ENCODE measurements at regions not wholly inside any gene's neighbourhood (a gene's known extent, or its start where the extent isn't known, plus 50 kb on each side); places are given as distances from the start of the nearest gene placed in this dataset.

DNA sequence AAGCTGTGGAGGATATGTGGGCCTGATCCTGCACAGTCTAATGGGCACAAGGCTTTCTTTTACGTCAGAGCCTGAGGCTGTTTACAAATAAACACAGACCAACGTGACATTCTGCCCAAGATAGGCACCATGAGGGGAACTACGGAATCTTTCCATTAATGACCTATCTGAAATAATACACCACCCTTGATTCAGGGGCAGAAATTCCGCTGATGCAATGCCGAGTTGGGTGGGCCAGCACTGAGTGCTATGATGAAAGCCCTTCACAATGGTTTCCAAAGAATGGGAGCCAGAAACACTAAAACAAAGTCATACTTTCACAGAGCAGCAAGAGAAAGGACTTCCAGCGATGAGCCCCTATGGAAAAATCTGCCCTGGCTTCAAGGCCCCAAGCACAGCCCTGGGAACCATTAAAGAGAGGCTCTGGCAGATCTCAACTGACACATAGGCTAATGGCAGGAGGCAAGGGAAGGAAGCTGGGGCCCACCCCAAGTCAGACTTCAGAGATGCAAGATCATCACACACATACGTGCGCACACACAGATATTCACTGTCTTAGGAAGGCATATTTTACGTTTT is 72.2 kb upstream of the DLX6 start:
- 45% methylated on average over 9 of the region's 9 CpGs for WGBS (ENCODE audit: low lambda C conversion rate)
- no peak for ATAC-seq
- Histone ChIP-seq H3K9ac (ENCODE audit: insufficient read depth, low read depth, low read length) (no peak overlapping the region), H3K79me2 (ENCODE audit: insufficient read depth, low read length) (no peaks in the 10 kb centered on the region), H3K36me3 (replicated peaks in 1 of 2; ENCODE audit: control insufficient read depth in 1 of 2, insufficient read depth in 2 of 2, low read length in 2 of 2) (no peaks in the 10 kb centered on the region), H4K20me1 (ENCODE audit: insufficient read depth, low read length) (no peaks in the 10 kb centered on the region), H3K27me3 (ENCODE audit: control insufficient read depth in 1 of 2, insufficient read depth in 2 of 2, low read length in 2 of 2) (peaks cover 0 to 1% of the 10 kb centered on the region in 2 experiments; a peak in 2 of 5 replicates), H2AFZ (ENCODE audit: low read length) (no peak overlapping the region), H3K9me3 (ENCODE audit: low read length) (no peaks in the 10 kb centered on the region), H3K4me2 (ENCODE audit: low read depth, low read length) (peak overlapping the region; percentile 32), H3K27ac (ENCODE audit: extremely low read length, insufficient read depth, low read length) (no peak overlapping the region), H3K4me1 (ENCODE audit: insufficient read depth, low read length) (no peaks in the 10 kb centered on the region), H3K4me3 (replicated peaks in 1 of 3; ENCODE audit: insufficient read depth in 1 of 3, low read depth in 2 of 3, low read length in 3 of 3) (no peak overlapping the region)
- in situ Hi-C loops (cut with HindIII; ENCODE audit: extremely low pct_ligation_motif_present, low pct_unique_long_range_greater_than_20kb) (no loop called here), intact Hi-C loops (cut with micrococcal nuclease; ENCODE audit: unreplicated experiment) (no loop called here)
- CTCF ChIA-PET (ENCODE audit: low intra/inter-chr PET ratio, low total read pairs) = no interaction called here
- POLR2A ChIA-PET = no interaction called here
- BruUV-seq (replicated peaks) = no TSS peak
- FAIRE-seq = no peak
- DNase-seq (ENCODE audit: low spot score) = no peak
- TF ChIP-seq SYNCRIP (IDR thresholded peaks at IDR 0.05; ENCODE audit: insufficient read depth, low read depth, low read length) (no peak), SIN3A (IDR thresholded peaks at IDR 0.05; ENCODE audit: borderline replicate concordance, low read depth, low read length) (no peak), TAF15 (IDR thresholded peaks at IDR 0.05; ENCODE audit: low read depth, low read length, poor library complexity, severe bottlenecking) (no peak), ATM (IDR thresholded peaks at IDR 0.05; ENCODE audit: borderline replicate concordance) (no peak), GABPB1 (CRISPR knock-in tag; IDR thresholded peaks at IDR 0.05) (no peak), HMGA1 (CRISPR knock-in tag; conservative IDR thresholded peaks at IDR 0.05) (no peak), HNRNPUL1 (IDR thresholded peaks at IDR 0.05; ENCODE audit: low read depth, low read length) (no peak), NONO (IDR thresholded peaks at IDR 0.05) (no peak), NONO (CRISPR knock-in tag; conservative IDR thresholded peaks at IDR 0.05) (no peak), ZNF737 (CRISPR knock-in tag; IDR thresholded peaks at IDR 0.05; ENCODE audit: borderline replicate concordance) (no peak), TBP (CRISPR knock-in tag; IDR thresholded peaks at IDR 0.05) (no peak), ZSCAN21 (CRISPR knock-in tag; IDR thresholded peaks at IDR 0.05; ENCODE audit: borderline replicate concordance) (no peak), TRIM24 (CRISPR knock-in tag; IDR thresholded peaks at IDR 0.05) (no peak), CEBPG (CRISPR knock-in tag; IDR thresholded peaks at IDR 0.05) (no peak), RFXANK (CRISPR knock-in tag; IDR thresholded peaks at IDR 0.05) (no peak), HOXA7 (CRISPR knock-in tag; IDR thresholded peaks at IDR 0.05) (no peak), ZNF17 (CRISPR knock-in tag; IDR thresholded peaks at IDR 0.05) (no peak), NCOA1 (CRISPR knock-in tag; IDR thresholded peaks at IDR 0.05) (no peak)
- TF ChIP-seq, protein P1, sequence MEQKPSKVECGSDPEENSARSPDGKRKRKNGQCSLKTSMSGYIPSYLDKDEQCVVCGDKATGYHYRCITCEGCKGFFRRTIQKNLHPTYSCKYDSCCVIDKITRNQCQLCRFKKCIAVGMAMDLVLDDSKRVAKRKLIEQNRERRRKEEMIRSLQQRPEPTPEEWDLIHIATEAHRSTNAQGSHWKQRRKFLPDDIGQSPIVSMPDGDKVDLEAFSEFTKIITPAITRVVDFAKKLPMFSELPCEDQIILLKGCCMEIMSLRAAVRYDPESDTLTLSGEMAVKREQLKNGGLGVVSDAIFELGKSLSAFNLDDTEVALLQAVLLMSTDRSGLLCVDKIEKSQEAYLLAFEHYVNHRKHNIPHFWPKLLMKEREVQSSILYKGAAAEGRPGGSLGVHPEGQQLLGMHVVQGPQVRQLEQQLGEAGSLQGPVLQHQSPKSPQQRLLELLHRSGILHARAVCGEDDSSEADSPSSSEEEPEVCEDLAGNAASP (CRISPR knock-in tag; IDR thresholded peaks at IDR 0.05; ENCODE audit: borderline replicate concordance) = no peak
- TF ChIP-seq, protein P2, sequence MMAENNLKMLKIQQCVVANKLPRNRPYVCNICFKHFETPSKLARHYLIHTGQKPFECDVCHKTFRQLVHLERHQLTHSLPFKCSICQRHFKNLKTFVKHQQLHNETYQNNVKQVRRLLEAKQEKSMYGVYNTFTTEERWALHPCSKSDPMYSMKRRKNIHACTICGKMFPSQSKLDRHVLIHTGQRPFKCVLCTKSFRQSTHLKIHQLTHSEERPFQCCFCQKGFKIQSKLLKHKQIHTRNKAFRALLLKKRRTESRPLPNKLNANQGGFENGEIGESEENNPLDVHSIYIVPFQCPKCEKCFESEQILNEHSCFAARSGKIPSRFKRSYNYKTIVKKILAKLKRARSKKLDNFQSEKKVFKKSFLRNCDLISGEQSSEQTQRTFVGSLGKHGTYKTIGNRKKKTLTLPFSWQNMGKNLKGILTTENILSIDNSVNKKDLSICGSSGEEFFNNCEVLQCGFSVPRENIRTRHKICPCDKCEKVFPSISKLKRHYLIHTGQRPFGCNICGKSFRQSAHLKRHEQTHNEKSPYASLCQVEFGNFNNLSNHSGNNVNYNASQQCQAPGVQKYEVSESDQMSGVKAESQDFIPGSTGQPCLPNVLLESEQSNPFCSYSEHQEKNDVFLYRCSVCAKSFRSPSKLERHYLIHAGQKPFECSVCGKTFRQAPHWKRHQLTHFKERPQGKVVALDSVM (CRISPR knock-in tag; IDR thresholded peaks at IDR 0.05) = no peak
